Adrenal gland (tissue), 5 donors: ENCODE measurements at regions not wholly inside any gene's neighbourhood (a gene's known extent, or its start where the extent isn't known, plus 50 kb on each side); places are given as distances from the start of the nearest gene placed in this dataset.

Experiments
- CTCF ChIP-seq, 6 experiments: fragments of 450-650 bp in 4 of 6; fragments of 200-600 bp in 2 of 6; sonication (generic) in 1 of 6; IDR thresholded peaks; 1 replicate in 5 of 6; 2 replicates in 1 of 6; pipeline versions ENCODE4 v1.5.1 to v1.8.0; 2016 to 2021; ENCODE audit warnings: antibody characterized with exemption in 6 of 6, mild to moderate bottlenecking in 2 of 6, moderate library complexity in 1 of 6
- POLR2A ChIP-seq, 2 donors: fragments of 450-650 bp; IDR thresholded peaks; one replicate each; pipeline ENCODE4 v1.6.1; 2017; ENCODE audit warnings: antibody characterized with exemption in 2 of 2, mild to moderate bottlenecking in 2 of 2, moderate library complexity in 1 of 2
- donor health status: DM: no; HTN: no; CAD: no.

- TF ChIP-seq CTCF (IDR thresholded peaks at IDR 0.05) (no peak), POLR2A (IDR thresholded peaks at IDR 0.05) (no peak)
These were observed 661.2 kb downstream of the TBC1D4 start for GRCh38 chr13:74820809-74821208.
